RPMI7951 (cell line): ENCODE measurements at regions not wholly inside any gene's neighbourhood (a gene's known extent, or its start where the extent isn't known, plus 50 kb on each side); places are given as distances from the start of the nearest gene placed in this dataset.

Source experiments
- DNase-seq: peaks from one replicate; pipeline ENCODE4 v3.0.0-alpha.2; 2012; ENCODE audit warnings: low read depth

DNA sequence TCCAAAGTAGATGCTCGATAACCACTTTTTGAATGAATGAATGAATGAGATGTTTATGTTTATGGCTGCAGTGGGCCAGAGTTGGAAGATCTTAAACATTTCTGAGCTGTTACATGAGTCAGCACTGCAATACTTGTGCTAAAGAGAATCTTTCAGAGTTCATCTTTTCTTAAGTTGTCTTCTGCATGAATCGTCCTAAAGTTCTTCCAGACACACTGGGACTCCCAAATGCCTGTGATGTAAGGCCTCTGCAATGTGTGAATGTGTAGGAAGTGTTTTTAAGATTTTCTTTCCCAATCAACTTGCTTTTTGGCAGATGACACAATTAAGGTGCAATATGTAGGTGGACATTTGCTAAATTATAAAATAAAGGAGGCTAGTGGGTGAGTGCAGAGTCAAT is 50.3 kb upstream of the TRIM9 start:
- DNase-seq, result no peak

DNA sequence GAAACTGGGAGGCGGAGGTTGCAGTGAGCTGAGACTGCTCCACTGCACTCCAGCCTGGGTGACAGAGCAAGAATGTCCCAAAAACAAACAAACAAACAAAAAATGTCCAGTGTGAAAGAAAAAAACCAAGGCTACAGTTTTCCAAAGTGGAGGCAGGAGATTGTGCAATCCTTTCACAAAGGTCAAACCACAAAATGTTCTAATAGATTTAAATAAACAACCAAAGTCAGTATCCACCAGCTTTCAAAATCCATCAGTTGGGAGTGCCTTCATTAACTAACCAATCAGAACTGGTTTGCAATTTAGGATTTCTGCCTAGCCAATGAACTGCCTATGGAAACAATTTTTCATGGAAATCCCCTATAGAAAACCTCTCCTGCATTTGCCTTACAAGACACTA is 52.3 kb upstream of the TRIM9 start:
- DNase-seq, result peak; percentile 32

DNA sequence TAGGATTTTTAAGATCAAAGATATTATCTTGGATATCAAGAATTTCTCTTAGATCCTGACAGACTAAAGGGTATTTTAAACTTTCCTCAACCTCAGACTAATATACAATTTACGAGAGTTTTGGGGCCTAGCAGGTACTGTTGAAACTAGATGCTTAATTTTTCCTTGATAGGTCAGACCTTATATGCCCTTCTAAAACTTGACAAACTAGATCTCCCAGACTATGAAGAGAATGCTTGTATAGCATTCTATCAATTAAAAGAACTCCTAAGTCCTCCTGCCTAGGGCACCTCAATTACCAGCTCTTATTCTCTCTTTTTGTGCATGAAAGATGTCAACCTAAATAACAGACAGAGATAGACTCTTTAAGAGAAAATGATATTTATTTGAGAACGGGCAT is 60.4 kb upstream of the TRIM9 start:
- DNase-seq, result no peak

DNA sequence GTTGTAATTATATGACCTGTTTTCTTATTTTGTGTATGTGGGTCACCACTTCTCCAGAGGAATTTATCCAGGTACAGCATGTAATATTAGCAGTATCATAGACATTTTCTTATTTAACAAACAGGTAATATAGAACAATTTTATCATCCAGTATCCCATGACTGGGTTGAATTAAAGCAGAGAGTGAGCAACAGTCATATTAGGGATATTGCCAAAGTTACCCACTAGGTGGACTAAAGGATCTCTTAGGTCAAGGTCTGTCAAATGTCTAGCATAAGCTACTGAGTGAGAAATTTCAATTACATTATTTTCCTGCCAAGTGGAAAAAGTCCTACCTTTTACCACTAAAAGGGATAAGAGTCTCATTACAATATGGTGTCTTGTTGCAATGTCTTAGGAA is 62.1 kb upstream of the TRIM9 start:
- DNase-seq, result peak; percentile 42

DNA sequence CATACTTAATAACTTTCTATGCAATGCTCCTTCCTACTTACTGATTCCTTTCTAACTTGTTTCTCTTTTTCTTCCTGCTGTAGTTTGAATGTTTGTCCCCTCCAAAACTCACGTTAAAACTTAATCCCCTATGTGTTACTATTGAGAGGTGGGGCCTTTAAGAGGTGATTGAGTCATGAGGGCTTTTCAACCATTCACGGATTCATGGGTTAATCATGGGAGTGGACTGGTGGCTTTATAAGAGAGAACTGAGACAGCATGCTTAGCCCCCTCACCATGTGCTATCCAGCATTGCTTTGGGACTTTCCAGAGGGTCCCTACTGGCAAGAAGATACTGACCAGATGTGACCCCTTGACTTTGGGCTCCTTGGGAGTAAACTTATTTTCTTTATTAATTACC is 66.0 kb upstream of the TRIM9 start:
- no peak for DNase-seq

DNA sequence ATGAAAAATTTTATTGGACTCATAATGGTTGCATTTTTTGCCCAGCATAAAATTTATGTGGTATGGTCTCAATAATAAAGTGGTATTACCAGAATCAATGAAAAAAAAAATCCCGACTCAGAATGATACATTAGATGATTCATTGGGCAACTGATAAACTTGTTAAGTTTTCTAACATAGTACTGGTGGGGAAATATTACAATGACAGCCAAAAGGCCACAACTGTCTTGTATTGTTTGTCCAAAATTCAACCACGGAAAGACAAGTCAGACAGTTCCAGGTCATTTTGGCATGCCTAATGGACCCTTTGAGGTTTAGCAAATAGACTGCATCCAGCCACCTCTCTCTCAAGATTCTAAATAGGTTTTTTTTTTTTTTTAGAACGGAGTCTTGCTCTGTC is 70.5 kb upstream of the TRIM9 start:
- DNase-seq, result no peak

DNA sequence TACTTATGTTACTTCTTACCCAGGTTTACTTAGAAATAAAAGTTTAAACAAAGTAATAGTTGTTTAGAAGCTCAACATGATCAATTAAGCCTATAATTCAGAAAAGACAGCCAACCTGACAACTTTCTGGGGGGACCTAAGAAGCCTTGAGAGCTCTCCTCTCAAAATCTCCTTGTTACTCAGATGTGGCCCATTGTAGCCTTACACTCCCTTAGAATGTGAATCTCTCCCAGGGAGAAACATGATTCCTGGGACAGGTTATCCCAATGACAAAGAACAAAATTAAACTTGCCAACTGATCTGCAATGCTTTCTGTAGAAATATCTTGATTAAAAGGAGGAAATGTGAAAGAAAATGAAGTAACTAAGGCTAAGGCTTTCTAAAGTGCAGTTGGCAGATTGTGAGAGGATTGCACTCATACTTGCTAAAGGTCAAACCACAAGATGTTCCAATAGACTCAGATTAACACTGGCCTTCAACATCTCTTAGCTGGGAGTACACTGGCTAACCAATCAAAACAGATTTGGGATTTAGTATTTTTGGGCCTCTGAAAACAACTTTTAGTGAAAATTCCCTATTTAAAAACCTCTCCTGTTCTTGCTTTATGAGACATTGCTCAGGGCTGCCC is 72.3 kb upstream of the TMX1 start:
- DNase-seq, result peak; percentile 13

DNA sequence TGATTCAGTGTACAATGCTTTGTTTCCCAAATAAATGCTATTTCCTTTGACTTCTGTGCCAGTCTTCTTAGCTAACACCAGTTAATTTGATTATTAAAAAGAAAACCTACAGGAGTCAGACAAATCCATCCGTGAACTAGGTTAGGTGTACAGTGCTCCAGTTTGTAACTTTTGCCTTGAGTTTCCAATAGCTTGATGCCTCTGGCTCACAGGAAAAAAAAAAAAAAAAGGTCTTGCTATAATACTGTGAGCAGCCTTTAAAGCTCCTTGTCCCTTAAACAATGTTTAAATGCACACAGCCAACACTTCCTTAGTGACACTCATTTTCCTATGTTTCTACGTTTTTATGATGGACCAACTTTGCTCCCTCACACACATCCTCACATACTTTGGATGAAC is 71.8 kb upstream of the TMX1 start:
- no peak for DNase-seq

DNA sequence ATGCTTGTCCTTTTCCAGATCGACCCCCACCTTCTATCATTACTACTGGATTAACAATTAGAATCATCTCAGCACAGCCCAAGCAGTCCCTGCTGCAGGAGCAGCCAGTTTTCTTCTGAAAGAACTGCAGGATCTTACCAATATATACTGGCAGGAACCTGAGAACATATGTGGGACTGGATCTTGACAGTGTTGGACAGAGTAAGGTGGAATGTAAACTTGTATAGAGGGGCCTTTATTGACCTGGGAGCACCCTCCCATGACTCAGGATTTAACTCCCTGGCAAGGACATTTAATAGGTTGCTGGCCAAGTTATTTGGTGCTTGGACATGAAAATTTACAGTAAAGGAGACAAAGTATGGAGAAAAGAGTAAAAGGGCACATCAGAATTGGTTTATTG is 66.2 kb upstream of the TMX1 start:
- DNase-seq, result no peak

DNA sequence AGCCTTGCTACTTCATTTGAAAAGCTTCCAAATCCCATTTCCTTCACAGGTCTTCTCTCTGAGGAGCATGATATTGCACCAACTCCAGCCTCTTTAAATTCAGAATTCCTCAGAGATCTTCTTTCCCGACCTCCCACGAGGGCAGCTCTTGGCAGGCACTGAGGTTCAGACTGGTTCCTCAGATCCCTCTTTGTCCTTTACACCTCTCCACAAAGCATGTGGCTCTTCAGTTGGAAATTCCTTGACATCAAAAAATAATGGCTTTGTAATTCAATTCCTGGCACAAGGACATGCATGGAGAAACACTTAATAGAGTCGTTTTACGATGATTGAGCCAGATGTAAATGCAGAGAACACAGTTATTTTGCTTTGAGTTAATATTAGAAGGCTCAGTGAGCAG is 63.2 kb upstream of the TMX1 start:
- DNase-seq, result no peak

DNA sequence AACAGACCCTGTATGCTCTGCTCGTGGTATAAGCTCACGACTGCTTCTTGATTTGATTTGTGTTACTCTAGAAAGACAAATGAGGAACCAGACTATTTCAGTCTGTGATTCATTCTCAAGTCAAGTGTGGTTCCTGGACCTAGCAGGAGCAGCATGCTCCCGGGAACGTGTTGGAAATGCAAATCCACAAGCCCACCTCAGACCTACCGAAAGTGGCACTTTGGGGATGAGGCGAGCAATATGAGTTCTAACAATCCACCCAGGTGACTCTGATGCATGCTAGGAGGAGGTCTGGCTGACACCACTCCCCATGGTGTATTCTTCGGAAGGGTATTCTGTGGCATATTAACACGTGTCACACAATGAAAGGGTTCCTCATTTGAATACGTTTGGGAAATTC is 59.5 kb upstream of the TMX1 start:
- no peak for DNase-seq

DNA sequence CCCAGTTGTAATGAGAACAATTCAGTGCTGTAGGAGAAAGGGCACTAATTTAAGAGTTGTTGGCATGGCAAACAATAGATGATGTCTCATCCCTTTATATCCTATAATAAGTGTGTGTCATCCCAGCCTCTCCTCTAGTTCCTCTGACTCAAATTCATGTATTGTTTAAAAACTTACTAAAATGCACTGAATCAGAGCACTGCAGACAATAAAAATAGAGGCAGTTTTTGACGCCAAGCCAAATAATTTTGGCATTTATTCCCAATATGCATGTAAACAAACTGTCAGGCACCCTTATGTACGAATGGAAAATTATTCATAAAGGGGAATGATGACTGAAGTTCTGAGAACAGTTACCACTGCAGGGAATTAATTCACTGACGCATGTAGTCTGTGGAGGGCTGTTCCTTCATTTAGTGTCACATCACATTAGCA is 57.9 kb upstream of the TMX1 start:
- peak; percentile 5 for DNase-seq

DNA sequence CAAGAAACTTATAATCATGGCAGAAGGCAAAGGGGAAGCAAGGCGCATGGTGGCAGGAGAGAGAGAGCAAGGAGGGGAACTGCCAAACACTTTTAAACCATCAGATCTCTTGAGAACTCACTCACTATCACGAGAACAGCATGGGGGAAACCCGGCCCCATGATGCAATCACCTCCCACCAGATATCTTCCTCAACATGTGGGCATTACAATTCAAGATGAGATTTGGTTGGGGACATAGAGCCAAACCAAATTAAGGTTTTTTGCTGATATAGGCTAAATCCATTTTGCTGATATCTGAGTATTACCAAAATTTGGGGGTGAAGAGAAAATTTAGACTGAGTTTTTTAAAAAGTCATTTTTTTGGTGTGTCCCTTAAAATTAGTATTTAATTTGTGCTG is 54.9 kb upstream of the TMX1 start:
- no peak for DNase-seq

DNA sequence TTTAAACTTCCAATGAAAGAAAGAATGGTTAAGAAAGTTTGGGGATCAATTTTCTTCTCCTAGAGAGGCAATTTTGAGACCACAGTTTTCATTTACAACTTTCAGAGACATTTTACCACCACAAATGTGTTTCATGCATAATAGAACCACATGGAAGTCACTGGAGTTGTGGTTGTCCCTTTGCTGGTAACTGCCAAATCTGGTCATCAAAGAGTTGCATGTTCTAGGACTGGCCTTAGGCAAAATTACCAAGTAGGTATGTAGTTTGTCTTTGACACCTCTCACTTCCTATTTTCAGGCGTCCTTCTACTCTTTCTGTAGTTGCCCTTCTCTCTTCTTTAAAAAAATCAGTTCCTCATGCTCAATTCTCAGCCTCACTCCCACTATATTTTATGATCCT is 54.3 kb upstream of the TMX1 start:
- DNase-seq, result no peak

DNA sequence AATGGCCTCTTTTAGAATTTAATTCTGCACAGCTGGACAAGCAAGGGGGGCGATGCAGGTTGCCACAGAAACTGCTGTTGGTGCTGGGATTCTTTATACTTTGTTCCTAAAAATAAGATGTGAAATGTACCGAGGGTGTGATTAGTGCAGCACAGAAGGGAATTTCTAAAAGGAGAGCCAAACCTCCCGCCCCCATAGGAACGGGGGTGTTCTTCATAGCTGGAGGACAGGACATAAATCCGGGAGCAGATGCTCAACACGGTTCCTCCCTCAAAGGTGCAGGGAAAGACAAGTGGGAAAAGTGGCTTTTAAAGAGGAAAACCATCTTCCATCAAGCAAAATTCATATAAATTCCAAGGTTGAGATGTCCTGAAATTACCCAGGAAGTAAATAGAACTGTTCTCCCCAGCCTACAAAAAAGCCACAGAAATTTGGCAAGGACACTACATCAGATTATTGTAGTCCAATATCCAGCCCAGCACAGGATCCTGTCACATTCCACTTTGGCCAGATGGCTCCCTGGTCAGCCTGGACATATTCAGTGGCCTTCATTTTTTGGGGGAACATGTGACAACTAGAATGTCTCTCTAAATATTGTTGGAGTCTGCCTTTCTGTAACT is 51.4 kb upstream of the TMX1 start:
- DNase-seq, result peak; percentile 31

DNA sequence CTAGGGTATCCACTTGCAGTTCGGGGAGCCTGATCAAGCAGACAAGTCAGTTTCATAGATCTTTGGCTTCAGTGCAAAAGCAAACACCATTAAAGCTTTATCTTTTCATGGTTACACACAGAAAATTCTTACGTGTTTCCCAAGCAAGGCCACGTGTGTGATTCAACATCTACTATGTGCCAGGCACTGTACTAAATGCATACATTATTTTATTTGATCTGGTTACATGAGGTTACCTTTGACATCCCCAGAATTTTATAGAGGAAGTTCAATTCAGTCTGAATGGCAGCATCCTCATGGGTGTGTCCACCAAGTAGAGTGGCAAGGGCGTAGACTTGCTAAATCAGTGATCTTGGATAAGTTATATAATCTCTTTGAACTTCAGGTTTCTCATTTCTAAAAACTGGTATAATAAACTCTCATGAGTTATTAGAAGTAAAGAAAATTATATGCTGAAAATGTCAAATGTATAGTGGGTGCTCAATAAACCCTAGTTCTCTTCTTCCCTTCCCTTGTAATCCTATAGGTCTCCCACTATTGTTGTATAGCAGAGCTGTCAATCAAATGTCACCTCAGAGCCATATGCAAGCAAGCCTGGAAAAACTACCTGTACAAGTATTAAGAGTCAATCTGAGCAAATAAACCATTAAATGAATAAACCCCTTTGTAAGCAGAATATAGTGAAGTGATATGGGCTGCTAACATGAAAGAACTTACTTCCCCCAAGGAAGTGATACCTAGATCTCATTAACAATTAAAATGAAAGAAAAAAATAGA is 50.3 kb upstream of the TMX1 start:
- no peak for DNase-seq
